ENCODE measurements at regions not wholly inside any gene's neighbourhood (a gene's known extent, or its start where the extent isn't known, plus 50 kb on each side); places are given as distances from the start of the nearest gene placed in this dataset.

DNA sequence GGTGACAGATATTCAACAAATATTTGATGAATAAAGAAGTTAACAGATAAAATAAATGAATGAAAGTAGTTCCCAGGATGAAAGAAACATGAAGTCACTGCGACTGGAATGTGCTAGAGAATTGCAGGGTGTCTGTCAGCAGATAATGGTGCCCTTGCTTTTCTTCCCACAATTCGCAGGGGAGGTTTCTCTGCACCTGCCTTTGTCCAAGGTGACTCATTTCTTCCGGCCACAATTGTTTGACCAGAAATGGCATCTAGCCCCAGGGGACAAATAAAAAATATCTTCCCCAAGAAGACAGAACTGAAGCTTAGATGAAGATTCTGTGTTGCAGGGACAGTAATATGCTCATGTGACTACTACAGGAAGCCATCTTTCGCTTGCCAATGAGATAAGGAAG is 316.1 kb upstream of the TBX3 start:
- DNase-seq = no peak

- no peak for DNase-seq
Measured at GRCh38 chr12:114998750-114999128, 314.8 kb upstream of the TBX3 start.

DNA sequence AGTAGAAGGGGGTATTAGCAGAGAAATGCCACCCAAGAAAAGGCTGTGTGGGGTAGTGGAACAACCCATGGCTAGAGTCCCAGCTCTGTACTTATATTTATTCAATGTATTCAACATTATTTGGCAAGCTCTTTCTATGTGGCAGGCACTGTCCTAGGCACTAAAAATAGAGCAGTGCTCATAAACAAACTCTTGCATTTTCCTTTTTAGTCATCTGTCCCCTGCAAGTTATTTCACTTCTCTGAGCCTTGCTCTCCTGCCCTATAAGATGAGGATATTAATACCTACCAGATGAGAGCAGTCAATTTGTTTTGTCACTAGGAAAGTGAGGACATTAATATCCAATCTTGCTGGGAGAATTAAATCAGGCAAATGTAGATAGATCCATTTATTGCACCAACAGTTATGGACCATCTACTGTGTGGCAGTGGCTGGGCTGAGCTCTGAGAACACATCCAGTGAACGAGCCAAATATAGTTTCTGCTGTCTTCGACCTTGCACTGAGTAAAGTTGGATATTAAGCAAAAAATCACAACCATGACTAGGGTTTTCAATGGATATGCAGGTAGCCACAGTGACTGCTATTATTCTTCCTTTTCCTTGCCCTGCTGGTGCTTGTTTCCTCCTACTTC is 314.3 kb upstream of the TBX3 start:
- DNase-seq = no peak

- DNase-seq = no peak
Measured at GRCh38 chr12:114996382-114996781, 312.4 kb upstream of the TBX3 start.

GRCh38 chr12:114995891-114996290 is 311.9 kb upstream of the TBX3 start:
- peak; percentile 55 for DNase-seq

- no peak for DNase-seq
Measured at GRCh38 chr12:114993165-114993564, 309.2 kb upstream of the TBX3 start.

- no peak for DNase-seq
Measured at GRCh38 chr12:114992443-114992842, 308.5 kb upstream of the TBX3 start.

- no peak for DNase-seq
Measured at GRCh38 chr12:114990381-114990780, 306.4 kb upstream of the TBX3 start.

DNA sequence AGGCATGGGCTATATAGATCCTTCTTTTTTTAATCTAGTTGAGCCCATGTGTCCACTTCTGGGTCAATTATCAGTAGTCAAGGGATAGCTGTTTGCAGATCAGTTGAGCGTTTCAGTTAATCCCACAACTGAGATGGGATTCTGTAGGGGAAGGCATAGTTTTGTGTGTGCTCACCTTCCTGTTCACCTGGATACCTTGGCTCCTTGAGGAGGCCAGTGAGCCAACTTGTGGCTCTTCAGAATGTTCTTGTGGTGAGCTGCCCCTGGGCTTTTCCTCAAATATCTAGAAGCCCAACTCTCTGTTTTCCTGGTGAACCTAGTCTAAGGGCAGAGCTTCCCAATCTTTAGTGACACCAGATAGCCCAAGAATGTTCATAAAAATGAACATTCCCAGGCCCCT is 302.9 kb upstream of the TBX3 start:
- no peak for DNase-seq

GRCh38 chr12:114986178-114986714 is 302.3 kb upstream of the TBX3 start:
- DNase-seq = no peak

- no peak for DNase-seq
Measured at GRCh38 chr12:114984634-114985061, 300.7 kb upstream of the TBX3 start.

DNA sequence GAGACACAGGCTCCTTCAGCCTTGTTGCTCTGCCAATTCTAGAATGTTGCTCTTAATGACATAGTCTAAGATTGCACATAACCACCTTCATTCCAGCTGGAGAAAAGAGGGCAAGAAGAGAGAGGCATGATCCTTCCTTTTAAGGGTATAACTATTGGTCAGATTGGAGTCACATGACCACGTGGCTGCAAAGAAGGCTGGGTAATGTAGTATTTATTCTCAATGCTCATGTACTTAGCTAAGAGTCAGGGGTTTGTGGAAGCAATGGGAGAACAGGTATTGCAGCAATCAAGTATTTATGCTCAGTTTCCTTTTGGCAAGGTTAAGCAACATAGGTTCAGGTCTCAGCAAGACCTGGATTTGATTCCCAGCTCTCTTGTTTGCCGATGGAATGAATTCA is 298.8 kb upstream of the TBX3 start:
- no peak for DNase-seq

DNA sequence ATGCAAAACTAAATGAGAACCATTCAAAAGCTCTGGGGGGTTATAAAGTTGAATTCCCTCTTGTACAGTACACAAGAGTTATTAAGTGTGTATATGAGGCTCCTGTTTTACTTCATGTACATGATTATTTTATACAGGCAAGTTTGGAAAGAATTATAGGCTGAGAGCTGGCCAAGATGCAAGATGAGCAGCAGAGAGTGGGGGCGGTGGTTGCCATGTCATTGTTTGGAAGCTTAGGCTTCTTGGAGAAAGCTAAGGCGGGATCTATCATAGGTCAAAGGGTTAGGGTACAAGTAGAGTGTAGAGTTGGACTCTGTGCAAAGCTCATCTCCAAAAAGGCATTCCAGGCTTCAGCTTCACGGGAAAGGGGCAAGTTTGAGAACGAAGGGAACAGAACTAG is 297.1 kb upstream of the TBX3 start:
- DNase-seq = no peak

- peak; percentile 80 for DNase-seq
Measured at GRCh38 chr12:114976959-114977358, 293.0 kb upstream of the TBX3 start.

DNA sequence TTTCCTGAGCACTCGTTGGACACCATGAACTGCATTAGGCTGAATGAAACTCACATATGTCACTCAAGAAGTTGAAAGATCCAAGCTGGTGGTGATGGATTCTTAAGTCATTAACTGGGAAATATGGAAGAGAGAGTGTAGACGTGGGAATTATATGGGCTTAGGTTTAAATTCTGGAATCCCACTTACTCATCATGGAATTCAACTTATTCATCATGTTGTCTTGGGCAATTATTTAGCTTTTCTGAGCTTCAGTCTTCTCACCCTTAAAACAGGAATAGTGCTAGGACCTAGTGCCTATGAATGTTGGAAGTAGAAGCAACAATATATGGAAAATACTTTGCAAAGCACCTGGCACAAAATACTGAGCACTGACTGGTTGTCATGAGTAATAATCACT is 292.4 kb upstream of the TBX3 start:
- DNase-seq = peak; percentile 53

GRCh38 chr12:114975640-114976310 is 291.8 kb upstream of the TBX3 start:
- DNase-seq = no peak

- DNase-seq = no peak
Measured at GRCh38 chr12:114974826-114975639, 291.1 kb upstream of the TBX3 start.

DNA sequence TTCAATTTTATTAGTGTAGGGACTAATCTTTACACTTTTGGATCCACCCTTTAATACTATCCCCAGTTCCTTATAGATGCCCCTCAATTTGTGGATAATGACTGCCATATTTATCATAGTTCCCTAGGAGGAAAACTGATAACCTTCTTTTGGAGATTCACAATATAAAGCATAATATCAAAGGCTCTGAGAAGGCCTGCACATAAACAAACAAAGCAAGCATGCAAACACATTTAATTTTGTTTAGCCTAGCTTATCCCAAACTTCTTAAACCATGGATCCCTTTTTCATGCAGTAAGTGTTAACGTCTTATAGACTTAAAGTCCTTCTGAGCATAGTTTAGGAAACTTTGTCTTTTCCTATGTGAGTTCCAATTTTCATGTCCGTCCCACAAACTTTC is 290.4 kb upstream of the TBX3 start:
- no peak for DNase-seq

GRCh38 chr12:114968727-114969126 is 284.8 kb upstream of the TBX3 start:
- DNase-seq = no peak

GRCh38 chr12:114967151-114967550 is 283.2 kb upstream of the TBX3 start:
- peak; percentile 13 for DNase-seq

GRCh38 chr12:114964841-114965240 is 280.9 kb upstream of the TBX3 start:
- DNase-seq = no peak

DNA sequence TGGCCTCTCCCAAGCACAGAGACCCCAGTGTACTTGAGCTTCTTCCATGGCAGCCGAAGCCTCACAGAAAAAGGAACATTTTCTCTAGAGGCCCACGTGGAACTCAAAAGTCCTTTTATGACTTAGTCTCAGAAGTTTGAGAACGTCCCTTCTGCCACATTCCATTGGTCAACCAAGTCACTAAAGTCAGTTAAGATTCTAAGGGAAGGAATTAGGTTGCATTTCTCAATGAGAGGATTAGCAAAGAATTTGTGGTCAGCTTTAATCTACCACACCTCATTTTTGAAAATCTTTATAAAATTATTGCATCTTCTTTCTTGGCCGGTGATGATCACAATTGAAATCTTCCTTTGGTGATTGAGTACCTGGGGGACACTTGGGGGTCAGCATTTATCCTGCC is 279.9 kb upstream of the TBX3 start:
- peak; percentile 18 for DNase-seq

GRCh38 chr12:114961491-114961890 is 277.5 kb upstream of the TBX3 start:
- DNase-seq = no peak

DNA sequence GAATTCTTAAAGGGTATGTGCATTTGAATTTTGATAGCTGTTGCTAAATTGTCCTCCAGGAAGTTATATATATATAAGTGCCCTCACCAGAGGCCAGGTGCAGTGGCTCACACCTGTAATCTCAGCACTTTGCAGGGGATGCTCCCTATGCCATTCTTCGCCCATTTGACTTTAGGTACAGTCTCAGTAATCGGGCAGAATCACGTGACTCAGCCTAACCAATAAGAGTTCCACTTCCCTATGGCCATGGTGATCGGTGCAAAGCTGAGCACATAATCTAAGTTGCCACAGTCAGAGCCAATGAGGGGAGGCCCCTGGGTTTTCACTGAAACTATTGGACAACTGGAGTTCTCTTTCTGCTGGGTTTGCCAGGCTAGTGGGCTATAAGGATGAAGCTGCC is 274.6 kb upstream of the TBX3 start:
- no peak for DNase-seq
